Loucy (cell line): ENCODE measurements at regions not wholly inside any gene's neighbourhood (a gene's known extent, or its start where the extent isn't known, plus 50 kb on each side); places are given as distances from the start of the nearest gene placed in this dataset.

Source experiments
- H2AFZ ChIP-seq: fragments of 200-600 bp; sonication (generic); 2 replicates; pipeline ENCODE4 v1.6.0; 2016; ENCODE audit warnings: antibody characterized with exemption, mild to moderate bottlenecking, low read length, moderate library complexity
- H3F3A ChIP-seq: fragments of 200-600 bp; 2 replicates; pipeline ENCODE4 v1.6.0; 2016; ENCODE audit warnings: antibody characterized with exemption, low read depth, mild to moderate bottlenecking
- H3K27me3 ChIP-seq: fragments of 200-600 bp; sonication (generic); 2 replicates; pipeline ENCODE4 v1.6.1; 2014; ENCODE audit warnings: low read length, mild to moderate bottlenecking; ENCODE audit not compliant: insufficient read depth, poor library complexity, severe bottlenecking
- H3K36me3 ChIP-seq: fragments of 200-600 bp; sonication (generic); 2 replicates; pipeline ENCODE4 v1.6.1; 2016; ENCODE audit warnings: low read length; ENCODE audit not compliant: insufficient read depth
- H3K4me1 ChIP-seq: fragments of 200-600 bp; sonication (generic); 2 replicates; pipeline ENCODE4 v1.5.1; 2014; ENCODE audit warnings: low read length, mild to moderate bottlenecking; ENCODE audit not compliant: insufficient read depth, poor library complexity, severe bottlenecking
- H3K4me2 ChIP-seq: fragments of 200-600 bp; sonication (generic); 2 replicates; pipeline ENCODE4 v1.6.0; 2014; ENCODE audit warnings: antibody characterized with exemption, low read length, low read depth, mild to moderate bottlenecking; ENCODE audit not compliant: poor library complexity, severe bottlenecking
- H3K4me3 ChIP-seq: fragments of 200-600 bp; sonication (generic); 2 replicates; pipeline ENCODE4 v1.5.1; 2014; ENCODE audit warnings: low read length, mild to moderate bottlenecking, mixed read lengths; ENCODE audit not compliant: poor library complexity, severe bottlenecking
- H3K79me2 ChIP-seq: fragments of 200-600 bp; sonication (generic); 2 replicates; pipeline ENCODE4 v1.6.1; 2014; ENCODE audit warnings: low read length; ENCODE audit not compliant: insufficient read depth
- H3K9ac ChIP-seq: fragments of 200-600 bp; sonication (generic); 2 replicates; pipeline ENCODE4 v1.6.0; 2014; ENCODE audit warnings: mild to moderate bottlenecking, low read depth, low read length, moderate library complexity; ENCODE audit not compliant: poor library complexity, severe bottlenecking
- H3K9me2 ChIP-seq: fragments of 200-600 bp; sonication (generic); replicated peaks from 2 replicates; pipeline ENCODE4 v1.6.1; 2016; ENCODE audit warnings: low read depth, low read length, mixed read lengths
- H3K9me3 ChIP-seq: fragments of 200-600 bp; sonication (generic); 2 replicates; pipeline ENCODE4 v1.6.1; 2014; ENCODE audit warnings: mild to moderate bottlenecking, antibody characterized with exemption, low read length, low read depth; ENCODE audit not compliant: insufficient read depth
- H4K20me1 ChIP-seq: fragments of 200-600 bp; sonication (generic); 2 replicates; pipeline ENCODE4 v1.6.0; 2014; ENCODE audit warnings: antibody characterized with exemption, low read length, mild to moderate bottlenecking; ENCODE audit not compliant: insufficient read depth, poor library complexity, severe bottlenecking
- CTCF ChIP-seq: fragments of 200-600 bp; sonication (generic); conservative IDR thresholded peaks from 2 replicates; pipeline ENCODE4 v1.5.1; 2014; ENCODE audit warnings: mild to moderate bottlenecking, antibody characterized with exemption, low read length
- EZH2phosphoT487 ChIP-seq: fragments of 200-600 bp; IDR thresholded peaks from 2 replicates; pipeline ENCODE4 v1.6.1; 2018; ENCODE audit warnings: antibody characterized with exemption, mild to moderate bottlenecking, moderate library complexity, borderline replicate concordance

- Histone ChIP-seq H2AFZ (no peak overlapping the region), H3K9me2 (no peaks in the 10 kb centered on the region), H3K9ac (no peak overlapping the region), H3K27me3 (no peaks in the 10 kb centered on the region), H3K4me1 (peaks cover 14% of the 10 kb centered on the region), H3K9me3 (no peaks in the 10 kb centered on the region), H3F3A (0 out of 2 replicates have a peak, but pooled peaks cover 6% of the 10 kb centered on the region), H4K20me1 (no peaks in the 10 kb centered on the region), H3K79me2 (no peaks in the 10 kb centered on the region), H3K4me2 (no peak overlapping the region), H3K4me3 (no peak overlapping the region), H3K36me3 (no peaks in the 10 kb centered on the region)
- TF ChIP-seq EZH2phosphoT487 (no peak), CTCF (no peak)
These were observed 60.2 kb upstream of the PDE3B start for GRCh38 chr11:14583252-14584034.

- Histone ChIP-seq H3K9ac (no peak overlapping the region), H3K4me3 (no peak overlapping the region), H3K79me2 (no peaks in the 10 kb centered on the region), H3K9me2 (no peaks in the 10 kb centered on the region), H3K4me1 (peaks cover 10% of the 10 kb centered on the region), H3K9me3 (no peaks in the 10 kb centered on the region), H3K27me3 (no peaks in the 10 kb centered on the region), H3F3A (0 out of 2 replicates have a peak, but pooled peaks cover 2% of the 10 kb centered on the region), H4K20me1 (no peaks in the 10 kb centered on the region), H2AFZ (no peak overlapping the region), H3K36me3 (no peaks in the 10 kb centered on the region), H3K4me2 (no peak overlapping the region)
- no peak for TF ChIP-seq EZH2phosphoT487
- TF ChIP-seq CTCF, result no peak
These were observed 59.6 kb upstream of the PDE3B start for GRCh38 chr11:14584035-14584363.

- TF ChIP-seq CTCF, result no peak
- no peak for TF ChIP-seq EZH2phosphoT487
- Histone ChIP-seq H3K27me3 (no peaks in the 10 kb centered on the region), H2AFZ (no peak overlapping the region), H3K9me2 (no peaks in the 10 kb centered on the region), H4K20me1 (no peaks in the 10 kb centered on the region), H3K4me1 (peaks cover 4% of the 10 kb centered on the region), H3K36me3 (no peaks in the 10 kb centered on the region), H3K9ac (no peak overlapping the region), H3K4me3 (no peak overlapping the region), H3K79me2 (no peaks in the 10 kb centered on the region), H3F3A (no peaks in the 10 kb centered on the region), H3K9me3 (no peaks in the 10 kb centered on the region), H3K4me2 (no peak overlapping the region)
These were observed 59.0 kb upstream of the PDE3B start for GRCh38 chr11:14584595-14584994.
